Endodermal cell (in vitro differentiated cells): ENCODE measurements at regions not wholly inside any gene's neighbourhood (a gene's known extent, or its start where the extent isn't known, plus 50 kb on each side); places are given as distances from the start of the nearest gene placed in this dataset.

ENCODE experiments used
- DNase-seq: peaks from one replicate; pipeline ENCODE4 v3.0.0-alpha.2; 2017
- H3K27ac ChIP-seq: 2 replicates; pipeline ENCODE4 v1.5.1; 2013; ENCODE audit warnings: mild to moderate bottlenecking, low read depth, low read length, moderate library complexity
- H3K27me3 ChIP-seq: 2 replicates; pipeline ENCODE4 v1.6.1; 2013; ENCODE audit warnings: mild to moderate bottlenecking, low read length, moderate library complexity; ENCODE audit not compliant: insufficient read depth, control insufficient read depth, poor library complexity, severe bottlenecking
- H3K36me3 ChIP-seq: 2 replicates; pipeline ENCODE4 v1.7.0; 2013; ENCODE audit warnings: mild to moderate bottlenecking, low read length, moderate library complexity; ENCODE audit not compliant: control insufficient read depth, insufficient read depth
- H3K4me1 ChIP-seq: one replicate; pipeline ENCODE4 v1.7.0; 2013; ENCODE audit warnings: low read length; ENCODE audit not compliant: control insufficient read depth, insufficient read depth
- H3K4me3 ChIP-seq: 2 replicates; pipeline ENCODE4 v1.5.1; 2013; ENCODE audit warnings: mild to moderate bottlenecking, low read length, moderate library complexity
- H3K9ac ChIP-seq: 2 replicates; pipeline ENCODE4 v1.6.1; 2013; ENCODE audit warnings: mild to moderate bottlenecking, low read length, moderate library complexity; ENCODE audit not compliant: poor library complexity, severe bottlenecking; ENCODE audit errors: extremely low read depth
- H3K9me3 ChIP-seq: 2 replicates; pipeline ENCODE4 v1.6.1; 2013; ENCODE audit warnings: mild to moderate bottlenecking, low read length, moderate library complexity; ENCODE audit not compliant: control insufficient read depth
- H3K27ac Mint-ChIP-seq: 2 replicates; pipeline ENCODE4 v1.8.0; 2020; ENCODE audit warnings: mixed read lengths
- H3K27me3 Mint-ChIP-seq: 2 replicates; pipeline ENCODE4 v1.8.0; 2021; ENCODE audit warnings: mild to moderate bottlenecking, mixed read lengths; ENCODE audit not compliant: insufficient read depth
- H3K36me3 Mint-ChIP-seq: 2 replicates; pipeline ENCODE4 v1.8.0; 2020; ENCODE audit warnings: low read depth, mixed read lengths
- H3K4me1 Mint-ChIP-seq: 2 replicates; pipeline ENCODE4 v1.8.0; 2020; ENCODE audit warnings: mixed read lengths
- H3K4me3 Mint-ChIP-seq: 2 replicates; pipeline ENCODE4 v1.8.0; 2020; ENCODE audit warnings: mild to moderate bottlenecking, moderate library complexity, mixed read lengths
- H3K9me3 Mint-ChIP-seq: 2 replicates; pipeline ENCODE4 v1.8.0; 2020; ENCODE audit warnings: mild to moderate bottlenecking, mixed read lengths
- WGBS, 2 experiments: methylation state at CpG; one replicate each; pipeline versions ENCODE4 v1.1.5 to v1.1.7; 2013; ENCODE audit warnings: missing lambda C conversion rate in 2 of 2, mixed read lengths in 1 of 2; ENCODE audit not compliant: insufficient coverage in 1 of 2, insufficient read length in 1 of 2; 5-methylcytosine and 5-hydroxymethylcytosine counted together
- TF ChIP-seq, protein P1 (sequence below): fragments of 200-600 bp; sonication (generic); conservative IDR thresholded peaks from 2 replicates; pipeline ENCODE4 v1.5.0; 2021; ENCODE audit warnings: antibody characterized with exemption, mild to moderate bottlenecking

DNA sequence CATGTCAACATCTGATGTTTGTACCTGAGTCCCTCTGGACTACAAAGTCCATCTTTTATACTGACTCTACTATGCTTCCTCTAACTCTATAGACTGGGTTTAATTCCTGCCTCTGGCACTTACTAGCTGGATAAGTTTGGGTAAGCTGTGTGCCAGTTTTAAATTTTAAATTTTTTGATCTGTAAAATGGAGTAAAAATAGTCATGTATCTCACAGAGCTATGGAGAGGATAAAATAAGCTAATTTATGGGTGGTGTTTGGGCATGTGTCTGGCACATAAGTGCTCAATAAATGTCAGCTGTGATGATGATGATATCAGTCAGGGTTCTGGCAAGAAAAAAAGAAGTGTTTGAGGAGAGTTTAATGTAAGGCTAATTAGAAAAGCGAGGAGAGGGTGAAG is 139.2 kb upstream of the C1orf21 start:
- Histone ChIP-seq H3K27me3 (peaks cover 8% of the 10 kb centered on the region), H3K4me1 (no peaks in the 10 kb centered on the region), H3K36me3 (no peaks in the 10 kb centered on the region), H3K9me3 (peaks cover under 1% of the 10 kb centered on the region), H3K9ac (no peak overlapping the region), H3K4me3 (no peak overlapping the region), H3K27ac (no peak overlapping the region)
- TF ChIP-seq, protein P1, sequence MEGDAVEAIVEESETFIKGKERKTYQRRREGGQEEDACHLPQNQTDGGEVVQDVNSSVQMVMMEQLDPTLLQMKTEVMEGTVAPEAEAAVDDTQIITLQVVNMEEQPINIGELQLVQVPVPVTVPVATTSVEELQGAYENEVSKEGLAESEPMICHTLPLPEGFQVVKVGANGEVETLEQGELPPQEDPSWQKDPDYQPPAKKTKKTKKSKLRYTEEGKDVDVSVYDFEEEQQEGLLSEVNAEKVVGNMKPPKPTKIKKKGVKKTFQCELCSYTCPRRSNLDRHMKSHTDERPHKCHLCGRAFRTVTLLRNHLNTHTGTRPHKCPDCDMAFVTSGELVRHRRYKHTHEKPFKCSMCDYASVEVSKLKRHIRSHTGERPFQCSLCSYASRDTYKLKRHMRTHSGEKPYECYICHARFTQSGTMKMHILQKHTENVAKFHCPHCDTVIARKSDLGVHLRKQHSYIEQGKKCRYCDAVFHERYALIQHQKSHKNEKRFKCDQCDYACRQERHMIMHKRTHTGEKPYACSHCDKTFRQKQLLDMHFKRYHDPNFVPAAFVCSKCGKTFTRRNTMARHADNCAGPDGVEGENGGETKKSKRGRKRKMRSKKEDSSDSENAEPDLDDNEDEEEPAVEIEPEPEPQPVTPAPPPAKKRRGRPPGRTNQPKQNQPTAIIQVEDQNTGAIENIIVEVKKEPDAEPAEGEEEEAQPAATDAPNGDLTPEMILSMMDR = no peak
- Mint-ChIP-seq H3K27me3 (peaks cover 29% of the 10 kb centered on the region), H3K27ac (no peak overlapping the region), H3K9me3 (no peaks in the 10 kb centered on the region), H3K4me3 (no peak overlapping the region), H3K4me1 (peaks cover 36% of the 10 kb centered on the region), H3K36me3 (no peaks in the 10 kb centered on the region)
- WGBS, 2 experiments = 90 to 95% methylated on average over 1 of the region's 1 CpG
- no peak for DNase-seq

DNA sequence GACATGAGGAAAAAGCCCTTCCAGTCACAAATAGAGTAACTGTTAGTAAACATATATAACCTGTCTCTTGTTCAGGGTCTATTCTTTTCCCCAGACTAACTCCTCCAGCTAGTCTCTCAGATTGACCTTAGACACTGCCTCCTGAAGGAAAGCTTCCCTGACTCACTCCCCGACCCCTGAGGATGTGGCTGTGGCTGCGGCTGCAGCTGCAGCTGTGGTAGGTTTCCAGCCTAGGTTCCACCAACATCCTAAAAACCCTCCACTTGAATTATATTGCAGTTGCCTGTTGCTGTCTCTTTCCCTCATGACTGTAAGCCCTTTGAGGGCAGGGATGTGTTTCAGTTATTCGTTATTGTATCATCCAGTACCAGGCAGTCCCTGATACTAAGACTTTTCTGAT is 132.9 kb upstream of the C1orf21 start:
- Histone ChIP-seq H3K36me3 (no peaks in the 10 kb centered on the region), H3K4me3 (no peak overlapping the region), H3K27ac (no peak overlapping the region), H3K9me3 (peaks cover 12% of the 10 kb centered on the region), H3K27me3 (peaks cover 8% of the 10 kb centered on the region), H3K4me1 (peaks cover 4% of the 10 kb centered on the region), H3K9ac (no peak overlapping the region)
- Mint-ChIP-seq H3K4me1 (peaks cover 18% of the 10 kb centered on the region), H3K36me3 (no peaks in the 10 kb centered on the region), H3K27me3 (peaks cover 28% of the 10 kb centered on the region), H3K9me3 (no peaks in the 10 kb centered on the region), H3K27ac (no peak overlapping the region), H3K4me3 (no peak overlapping the region)
- WGBS, 2 experiments = 90 to 92% methylated on average over 2 to 3 of the region's 3 CpGs
- TF ChIP-seq, protein P1 = no peak
- DNase-seq = no peak

DNA sequence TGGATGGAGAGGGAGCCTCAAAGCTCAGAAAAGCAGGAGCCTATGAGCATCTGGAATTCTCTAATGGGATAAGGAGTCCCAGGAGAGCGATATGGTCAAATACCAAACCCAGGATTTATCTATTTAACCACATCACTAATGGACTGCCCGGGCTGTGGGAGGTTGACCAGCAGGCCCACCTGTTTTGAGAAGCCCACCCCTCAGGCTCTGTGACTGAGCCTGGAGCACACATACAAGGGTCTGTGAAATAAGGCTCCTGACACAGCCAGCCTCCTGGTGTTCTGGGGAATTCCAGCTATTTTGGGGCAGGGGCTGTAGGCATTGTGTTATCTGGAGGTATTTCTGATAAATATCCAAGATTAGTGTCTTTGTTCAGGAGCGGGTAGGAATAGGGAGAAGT is 132.0 kb upstream of the C1orf21 start:
- H3K27me3 ChIP-seq = peaks cover 8% of the 10 kb centered on the region
- DNase-seq = peak; percentile 65

More for the DNA sequence above, 132.0 kb upstream of the C1orf21 start:
- no peak overlapping the region for H3K9ac ChIP-seq
- no peak overlapping the region for H3K27ac ChIP-seq
- Mint-ChIP-seq H3K36me3 (no peaks in the 10 kb centered on the region), H3K9me3 (no peaks in the 10 kb centered on the region), H3K27me3 (peaks cover 27% of the 10 kb centered on the region), H3K4me3 (no peak overlapping the region), H3K27ac (peak overlapping the region; percentile 52), H3K4me1 (peaks cover 18% of the 10 kb centered on the region)
- no peak overlapping the region for H3K4me3 ChIP-seq
- WGBS, 2 experiments = 70% methylated on average over 3 of the region's 3 CpGs; no CpG with 5 or more reads in 1 of the 2 experiments
- H3K36me3 ChIP-seq = no peaks in the 10 kb centered on the region
- H3K4me1 ChIP-seq = peaks cover 4% of the 10 kb centered on the region
- peaks cover 12% of the 10 kb centered on the region for H3K9me3 ChIP-seq
- TF ChIP-seq, protein P1 = no peak
